COR-L47 (cell line): ENCODE measurements at regions not wholly inside any gene's neighbourhood (a gene's known extent, or its start where the extent isn't known, plus 50 kb on each side); places are given as distances from the start of the nearest gene placed in this dataset.

Experiments
- DNase-seq: peaks from one replicate; lab custom pipeline; 2025; lab: John Stamatoyannopoulos, UW

GRCh38 chr13:111909971-111910671, 156.8 kb upstream of the SOX1 start:
- no peak for DNase-seq

- DNase-seq: no peak
Observed at GRCh38 chr13:111911121-111911720, 155.7 kb upstream of the SOX1 start.

- no peak for DNase-seq
Observed at GRCh38 chr13:111911754-111912452, 155.0 kb upstream of the SOX1 start.

DNA sequence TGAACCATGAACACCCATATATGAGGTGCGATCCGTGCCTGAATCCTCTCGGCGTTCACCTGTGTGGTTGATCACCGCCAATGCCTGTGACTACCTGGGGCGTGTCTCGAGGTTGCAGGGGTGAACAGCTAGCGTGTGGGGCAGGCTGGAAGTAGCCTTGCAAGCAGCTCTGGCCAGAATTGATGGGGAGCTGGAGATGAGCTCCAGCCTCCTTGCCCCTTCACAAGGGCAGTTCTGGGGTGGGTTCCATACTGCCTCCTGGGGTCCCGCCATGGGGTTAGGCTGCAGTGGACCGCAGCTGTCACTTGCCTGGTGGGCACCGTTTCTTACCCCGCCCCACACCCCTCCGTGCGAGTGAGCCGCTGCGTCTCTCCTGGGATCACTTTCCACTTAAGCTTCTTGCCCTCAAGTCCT, 154.5 kb upstream of the SOX1 start:
- DNase-seq: no peak

GRCh38 chr13:111912991-111913760, 153.8 kb upstream of the SOX1 start:
- no peak for DNase-seq

- no peak for DNase-seq
Observed at GRCh38 chr13:111913761-111914140, 153.2 kb upstream of the SOX1 start.

- no peak for DNase-seq
Observed at GRCh38 chr13:111914241-111915103, 152.5 kb upstream of the SOX1 start.

GRCh38 chr13:111915104-111915551, 151.8 kb upstream of the SOX1 start:
- no peak for DNase-seq

DNA sequence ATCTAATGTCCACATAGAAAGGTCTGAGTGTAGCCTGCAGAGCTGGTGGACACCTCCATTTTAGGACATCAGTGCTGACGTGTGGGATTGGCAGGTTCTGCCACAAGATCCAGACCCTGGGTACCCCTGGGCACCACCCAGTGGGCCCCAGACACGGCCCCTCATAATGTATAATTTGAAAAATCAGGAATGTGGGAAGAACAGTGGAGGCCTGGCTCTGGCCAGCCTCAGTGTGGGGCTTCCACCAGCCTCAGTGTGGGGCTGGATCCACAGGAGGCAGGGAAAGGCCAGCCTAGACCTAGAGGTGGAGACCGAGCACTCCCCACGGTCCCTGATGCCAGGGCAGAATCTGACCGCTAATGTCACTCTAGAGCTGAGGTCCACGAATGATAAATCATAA, 150.7 kb upstream of the SOX1 start:
- DNase-seq: no peak

DNA sequence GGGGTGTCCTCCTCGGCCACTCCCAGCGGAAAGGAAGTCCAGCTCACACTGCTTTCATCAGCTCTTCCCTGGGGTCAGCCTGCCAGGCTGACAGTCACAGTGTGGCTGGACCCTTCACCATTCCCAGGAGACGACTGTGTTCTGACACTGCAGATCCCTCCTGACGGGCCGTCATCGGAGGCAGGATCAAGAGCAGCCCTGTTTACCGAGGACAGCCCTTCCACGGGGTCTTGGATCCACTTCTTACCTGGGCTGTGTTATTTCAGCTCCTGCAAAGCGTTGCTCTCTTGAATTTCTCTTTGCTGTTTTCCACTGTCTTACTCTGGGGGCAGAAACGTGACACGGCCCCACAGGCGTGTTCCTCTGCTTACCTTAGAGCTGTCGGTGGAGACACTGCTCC, 149.9 kb upstream of the SOX1 start:
- no peak for DNase-seq

GRCh38 chr13:111917901-111918300, 149.0 kb upstream of the SOX1 start:
- no peak for DNase-seq

GRCh38 chr13:111919286-111919685, 147.7 kb upstream of the SOX1 start:
- DNase-seq: no peak

- no peak for DNase-seq
Observed at GRCh38 chr13:111919849-111920248, 147.1 kb upstream of the SOX1 start.

DNA sequence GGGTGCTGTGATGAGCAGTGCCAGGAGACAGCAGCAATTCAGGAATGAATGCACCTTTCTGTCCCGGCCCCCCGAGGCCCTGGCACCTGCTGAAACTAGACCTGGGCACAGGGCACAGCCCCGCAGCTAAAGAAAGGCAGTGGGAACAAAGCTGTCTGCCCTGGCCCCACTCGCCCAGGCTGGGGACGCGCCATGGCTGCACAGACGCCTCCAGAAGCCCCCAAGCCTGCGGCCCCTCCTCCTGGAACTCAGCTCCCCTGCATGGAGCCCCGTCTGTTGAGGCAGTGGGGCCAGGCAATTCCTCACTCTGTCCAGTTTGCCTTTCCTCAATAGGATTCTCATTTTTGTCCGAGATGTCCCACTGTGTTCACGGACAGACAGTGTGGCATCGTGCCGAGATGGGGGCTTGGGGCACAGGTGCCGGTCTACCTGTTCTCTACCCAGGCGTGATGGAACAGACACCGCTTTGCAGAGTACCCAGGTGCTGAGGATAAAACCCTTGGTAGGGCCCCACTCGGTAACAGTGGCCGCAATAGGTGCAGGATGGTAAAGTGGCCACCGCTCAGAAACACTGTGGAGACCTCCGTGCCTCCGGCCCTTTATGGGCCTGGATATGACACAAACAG, 146.5 kb upstream of the SOX1 start:
- DNase-seq: no peak

DNA sequence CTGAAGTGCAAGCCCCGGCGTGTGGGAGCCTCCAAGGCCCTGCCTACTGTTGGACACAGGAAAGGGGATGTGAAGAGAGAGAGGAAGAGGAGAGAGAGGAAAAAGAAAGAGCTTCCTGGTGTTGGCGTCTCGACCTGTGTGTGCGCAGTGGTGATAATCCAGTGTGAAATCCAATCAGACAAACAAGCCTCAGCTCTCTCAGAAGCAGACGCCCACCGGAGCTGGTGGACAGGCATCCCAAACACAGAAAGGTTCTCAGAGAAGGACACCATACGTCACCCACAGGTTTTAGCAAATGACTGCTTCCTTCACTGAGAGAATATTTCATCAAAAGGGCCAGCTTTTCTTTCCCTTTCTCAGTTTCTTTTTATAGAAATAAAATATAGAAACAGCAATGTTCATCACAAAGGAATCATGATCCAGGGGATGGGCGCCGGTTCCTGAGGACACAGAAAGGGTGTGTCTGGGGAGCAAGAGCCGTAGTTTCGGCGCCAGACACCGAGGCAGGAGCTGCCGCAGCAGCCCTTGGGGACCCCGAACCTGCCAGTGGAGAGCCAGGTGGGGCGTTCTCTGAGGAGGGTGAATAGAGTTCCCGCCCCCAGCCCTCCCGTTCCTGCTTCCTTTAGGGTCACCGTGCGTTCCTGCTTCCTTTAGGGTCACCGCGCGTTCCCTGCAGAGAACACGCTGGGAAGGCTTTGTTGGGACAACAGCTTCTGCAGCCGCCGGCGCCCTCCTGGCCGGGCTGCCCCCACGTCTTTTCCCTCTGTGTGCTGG, 145.8 kb upstream of the SOX1 start:
- DNase-seq: no peak

GRCh38 chr13:111922086-111922485, 144.9 kb upstream of the SOX1 start:
- DNase-seq: no peak

DNA sequence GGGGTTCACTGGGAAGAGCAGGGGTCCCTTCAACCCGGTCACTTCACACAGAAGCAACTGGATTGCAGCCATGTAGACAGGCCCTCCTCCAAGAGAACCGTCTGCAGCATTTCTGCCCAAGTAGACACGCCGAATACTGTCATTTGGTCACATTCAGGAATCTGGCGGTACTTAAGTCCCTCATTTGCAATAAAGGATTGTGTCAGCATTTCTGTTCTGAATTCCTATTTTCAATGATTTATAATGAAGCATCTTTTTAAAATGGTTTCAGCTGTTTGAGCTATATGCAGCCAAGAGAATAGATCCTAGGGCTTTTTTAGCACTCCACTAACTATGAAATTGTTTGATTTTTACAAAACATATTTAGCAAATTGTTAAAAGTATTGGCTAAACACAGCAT, 143.5 kb upstream of the SOX1 start:
- DNase-seq: no peak

DNA sequence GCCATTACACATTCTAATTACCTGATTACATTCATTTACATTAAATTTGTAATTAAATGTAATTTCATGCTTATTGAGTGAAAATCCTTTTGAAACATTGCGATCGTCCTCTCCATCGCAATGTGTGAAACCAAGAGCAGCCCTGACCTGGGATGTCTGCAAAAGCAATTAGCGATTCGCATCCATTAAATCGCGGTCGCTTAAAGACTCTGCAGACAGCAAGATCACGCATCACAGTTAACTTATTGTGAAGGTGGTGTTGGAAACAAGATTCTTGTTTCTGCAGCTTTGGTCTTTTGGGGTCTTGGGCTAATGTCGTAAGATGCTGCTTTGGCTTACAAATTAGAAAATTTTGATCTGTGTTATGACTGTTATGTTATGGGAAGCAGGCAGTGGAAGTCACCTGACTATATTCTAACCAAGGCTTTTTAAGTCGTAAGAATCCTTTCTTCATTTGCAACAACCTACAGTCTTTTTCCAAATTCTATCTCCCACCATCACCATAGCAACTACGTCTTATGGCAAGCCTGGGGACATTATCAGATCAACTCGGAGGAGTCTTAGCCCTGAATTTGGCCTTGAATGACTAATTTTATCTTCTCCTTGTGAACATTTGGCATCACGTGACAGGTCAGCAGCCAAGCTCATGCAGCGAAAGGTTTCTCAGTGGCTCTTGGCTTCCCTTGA, 142.8 kb upstream of the SOX1 start:
- DNase-seq: no peak

- DNase-seq: no peak
Observed at GRCh38 chr13:111924678-111925075, 142.3 kb upstream of the SOX1 start.
